Sigmoid colon (tissue), 4 donors: ENCODE measurements at regions not wholly inside any gene's neighbourhood (a gene's known extent, or its start where the extent isn't known, plus 50 kb on each side); places are given as distances from the start of the nearest gene placed in this dataset.

ENCODE experiments used
- CTCF ChIP-seq, 4 experiments: fragments of 450-650 bp in 3 of 4; fragments of 200-600 bp in 1 of 4; IDR thresholded peaks; one replicate each; pipeline ENCODE4 v1.5.1; 2016 to 2019; ENCODE audit warnings: antibody characterized with exemption in 4 of 4, mild to moderate bottlenecking in 3 of 4, moderate library complexity in 2 of 4
- EP300 ChIP-seq, 4 donors: sonication (generic); formaldehyde crosslinking; IDR thresholded peaks; one replicate each; pipeline ENCODE4 v1.6.1; 2017; ENCODE audit warnings: antibody characterized with exemption in 4 of 4
- POLR2A ChIP-seq, 2 donors: fragments of 450-650 bp; IDR thresholded peaks; one replicate each; pipeline ENCODE4 v1.6.1; 2016; ENCODE audit warnings: antibody characterized with exemption in 2 of 2, mild to moderate bottlenecking in 2 of 2, moderate library complexity in 2 of 2
- POLR2AphosphoS5 ChIP-seq, 4 donors: sonication (generic); formaldehyde crosslinking; IDR thresholded peaks; one replicate each; pipeline ENCODE4 v1.6.1; 2017; ENCODE audit warnings: antibody characterized with exemption in 4 of 4

- TF ChIP-seq POLR2A (IDR thresholded peaks at IDR 0.05) (no peak), CTCF (IDR thresholded peaks at IDR 0.05) (no peak), POLR2AphosphoS5 (IDR thresholded peaks at IDR 0.05) (no peak), EP300 (IDR thresholded peaks at IDR 0.05) (no peak)
Observed at GRCh38 chr3:39751286-39751685, 58.1 kb upstream of the MYRIP start.
